MM.1S (cell line): ENCODE measurements at regions not wholly inside any gene's neighbourhood (a gene's known extent, or its start where the extent isn't known, plus 50 kb on each side); places are given as distances from the start of the nearest gene placed in this dataset.

Experiments
- DNase-seq: peaks from one replicate; pipeline ENCODE4 v3.0.0-alpha.2; 2015
- H2AFZ ChIP-seq: fragments of 300-600 bp; sonication (generic); 2 replicates; pipeline ENCODE4 v1.6.0; 2016; ENCODE audit warnings: antibody characterized with exemption, low read length
- H3F3A ChIP-seq: fragments of 300-600 bp; sonication (generic); 2 replicates; pipeline ENCODE4 v1.6.1; 2016; ENCODE audit warnings: mild to moderate bottlenecking, antibody characterized with exemption, low read length, moderate library complexity, mixed read lengths; ENCODE audit not compliant: insufficient read depth
- H3K27ac ChIP-seq: fragments of 300-600 bp; sonication (generic); 2 replicates; pipeline ENCODE4 v1.5.1; 2016; ENCODE audit warnings: mild to moderate bottlenecking, low read length
- H3K27me3 ChIP-seq: fragments of 300-600 bp; sonication (generic); replicated peaks from 2 replicates; pipeline ENCODE4 v1.6.0; 2016; ENCODE audit warnings: low read length; ENCODE audit not compliant: insufficient read depth
- H3K36me3 ChIP-seq: fragments of 300-600 bp; sonication (generic); replicated peaks from 2 replicates; pipeline ENCODE4 v1.6.1; 2016; ENCODE audit warnings: mild to moderate bottlenecking, low read length, mixed read lengths; ENCODE audit not compliant: insufficient read depth
- H3K4me1 ChIP-seq: fragments of 300-600 bp; sonication (generic); 2 replicates; pipeline ENCODE4 v1.6.1; 2016; ENCODE audit warnings: low read length, mixed read lengths
- H3K4me2 ChIP-seq: fragments of 300-600 bp; sonication (generic); 2 replicates; pipeline ENCODE4 v1.6.0; 2016; ENCODE audit warnings: low read depth, low read length
- H3K4me3 ChIP-seq: fragments of 300-600 bp; sonication (generic); 2 replicates; pipeline ENCODE4 v1.5.1; 2016; ENCODE audit warnings: low read length, mixed read lengths
- H3K79me2 ChIP-seq: fragments of 300-600 bp; sonication (generic); 2 replicates; pipeline ENCODE4 v1.6.1; 2016; ENCODE audit warnings: mixed run types, low read length, mixed read lengths
- H3K9ac ChIP-seq: fragments of 300-600 bp; sonication (generic); 2 replicates; pipeline ENCODE4 v1.6.1; 2016; ENCODE audit warnings: low read length, mixed read lengths
- H3K9me2 ChIP-seq: fragments of 300-600 bp; sonication (generic); replicated peaks from 2 replicates; pipeline ENCODE4 v1.6.1; 2016; ENCODE audit warnings: mild to moderate bottlenecking, low read length, mixed read lengths; ENCODE audit not compliant: insufficient read depth
- H3K9me3 ChIP-seq: fragments of 300-600 bp; sonication (generic); replicated peaks from 2 replicates; pipeline ENCODE4 v1.6.1; 2016; ENCODE audit warnings: mild to moderate bottlenecking, low read length, mixed read lengths; ENCODE audit not compliant: insufficient read depth
- H4K20me1 ChIP-seq: fragments of 300-600 bp; sonication (generic); 2 replicates; pipeline ENCODE4 v1.6.1; 2016; ENCODE audit warnings: mild to moderate bottlenecking, low read length, moderate library complexity, mixed read lengths; ENCODE audit not compliant: insufficient read depth
- CTCF ChIP-seq: fragments of 300-600 bp; sonication (generic); IDR thresholded peaks from 2 replicates; pipeline ENCODE4 v1.5.1; 2016; ENCODE audit warnings: antibody characterized with exemption, low read length, mixed read lengths
- EZH2 ChIP-seq: fragments of 300-600 bp; sonication (generic); optimal IDR thresholded peaks from 2 replicates; pipeline ENCODE3; 2017; ENCODE audit warnings: low read depth, mild to moderate bottlenecking, antibody characterized with exemption, low read length, mixed read lengths
- EZH2phosphoT487 ChIP-seq: fragments of 300-600 bp; sonication (generic); IDR thresholded peaks from 2 replicates; pipeline ENCODE4 v1.6.1; 2018; ENCODE audit warnings: antibody characterized with exemption, low read length

GRCh38 chr10:84996580-84996979, 668.2 kb downstream of the CCSER2 start:
- Histone ChIP-seq H3K4me3 (no peak overlapping the region), H3F3A (no peaks in the 10 kb centered on the region), H3K9ac (no peak overlapping the region), H3K9me3 (no peaks in the 10 kb centered on the region), H3K4me1 (no peaks in the 10 kb centered on the region), H3K27ac (no peak overlapping the region), H3K27me3 (no peaks in the 10 kb centered on the region), H4K20me1 (no peaks in the 10 kb centered on the region), H3K36me3 (no peaks in the 10 kb centered on the region), H3K9me2 (no peaks in the 10 kb centered on the region), H3K4me2 (no peak overlapping the region), H3K79me2 (no peaks in the 10 kb centered on the region), H2AFZ (no peak overlapping the region)
- no peak for TF ChIP-seq CTCF
- TF ChIP-seq EZH2 = no peak
- TF ChIP-seq EZH2phosphoT487 = no peak
- no peak for DNase-seq

DNA sequence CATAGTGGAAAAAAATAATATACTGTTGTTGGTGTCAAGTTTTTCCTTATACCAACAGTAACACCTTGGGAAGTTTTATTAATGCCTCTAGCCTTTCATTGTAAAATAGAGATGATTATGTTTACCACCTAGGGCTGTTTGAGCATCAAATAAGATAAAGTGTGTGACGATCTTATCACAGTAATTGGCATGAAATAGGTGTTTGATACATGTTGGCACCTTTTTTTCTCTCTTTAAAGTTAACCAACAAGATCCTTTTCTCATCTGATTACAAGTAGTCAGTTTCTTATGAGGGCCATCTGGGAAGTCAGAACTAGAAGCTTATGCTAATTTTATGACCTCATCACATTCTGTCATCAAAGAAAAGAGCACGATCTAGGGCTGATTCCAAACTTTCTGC, 669.5 kb downstream of the CCSER2 start:
- no peak overlapping the region for H3K4me3 ChIP-seq
- TF ChIP-seq EZH2 (no peak), EZH2phosphoT487 (no peak), CTCF (no peak)
- no peak overlapping the region for H3K27ac ChIP-seq
- H2AFZ ChIP-seq = no peak overlapping the region
- H3K4me1 ChIP-seq = peaks cover 3% of the 10 kb centered on the region; the same call in 1 of the 2 replicates
- H4K20me1 ChIP-seq = no peaks in the 10 kb centered on the region
- H3K36me3 ChIP-seq = no peaks in the 10 kb centered on the region
- H3K4me2 ChIP-seq = no peak overlapping the region
- no peaks in the 10 kb centered on the region for H3K79me2 ChIP-seq
- H3K9me3 ChIP-seq = no peaks in the 10 kb centered on the region
- H3F3A ChIP-seq = no peaks in the 10 kb centered on the region
- no peaks in the 10 kb centered on the region for H3K9me2 ChIP-seq
- no peak overlapping the region for H3K9ac ChIP-seq
- no peaks in the 10 kb centered on the region for H3K27me3 ChIP-seq
- no peak for DNase-seq

DNA sequence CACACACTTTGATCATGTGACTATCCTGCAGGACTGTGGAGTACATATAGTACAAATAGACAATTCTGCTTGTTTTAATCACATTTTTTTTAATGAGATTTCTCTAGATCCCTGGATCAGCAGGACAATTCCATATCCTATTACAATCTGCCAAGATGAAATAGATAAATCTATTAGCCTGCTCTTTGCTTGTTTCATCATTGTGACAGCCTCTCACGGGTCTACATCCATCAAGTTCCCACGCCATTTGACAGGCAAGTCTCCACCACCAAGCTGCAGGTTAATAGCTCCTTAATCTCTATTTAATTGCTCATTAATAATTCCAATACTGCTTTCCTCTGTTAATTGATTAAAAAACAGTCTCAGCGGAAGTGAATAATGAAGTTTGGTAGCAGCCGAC, 671.5 kb downstream of the CCSER2 start:
- Histone ChIP-seq H3K79me2 (no peaks in the 10 kb centered on the region), H3K27me3 (no peaks in the 10 kb centered on the region), H3K9ac (no peak overlapping the region), H3K9me2 (no peaks in the 10 kb centered on the region), H3K4me1 (peaks cover 20% of the 10 kb centered on the region), H3K4me2 (no peak overlapping the region), H2AFZ (no peak overlapping the region), H4K20me1 (no peaks in the 10 kb centered on the region), H3K27ac (no peak overlapping the region), H3K4me3 (no peak overlapping the region), H3K36me3 (no peaks in the 10 kb centered on the region), H3K9me3 (no peaks in the 10 kb centered on the region), H3F3A (0 out of 2 replicates have a peak, but pooled peaks cover 3% of the 10 kb centered on the region)
- DNase-seq = no peak
- no peak for TF ChIP-seq EZH2
- TF ChIP-seq CTCF = no peak
- no peak for TF ChIP-seq EZH2phosphoT487
